ENCODE measurements at regions not wholly inside any gene's neighbourhood (a gene's known extent, or its start where the extent isn't known, plus 50 kb on each side); places are given as distances from the start of the nearest gene placed in this dataset.
"Not testable (repeated sequence)": the region's sequence is repeated elsewhere in the genome, so short reads cannot be mapped to it uniquely, and the experiment has no call there.

DNA sequence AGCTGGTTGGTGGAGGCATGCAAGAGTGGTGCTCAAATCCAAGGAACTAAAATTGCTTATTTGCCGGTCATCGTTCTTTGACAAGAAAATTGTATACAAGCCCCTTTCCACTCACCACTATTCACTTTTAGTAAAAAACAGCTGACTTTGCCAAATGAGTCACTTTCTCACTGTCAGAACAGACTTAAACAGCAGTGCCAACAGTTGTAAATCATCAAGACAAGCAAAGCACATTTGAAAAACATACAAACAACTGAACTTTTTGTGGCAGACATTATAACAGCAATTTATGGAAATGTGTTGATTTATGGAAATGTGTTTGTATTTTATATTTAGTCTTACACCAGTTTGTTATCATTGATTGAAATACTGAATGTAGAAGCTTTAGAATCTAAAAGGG lies 112.8 kb upstream of the SAMD11 start:
- TF ChIP-seq, protein P1, sequence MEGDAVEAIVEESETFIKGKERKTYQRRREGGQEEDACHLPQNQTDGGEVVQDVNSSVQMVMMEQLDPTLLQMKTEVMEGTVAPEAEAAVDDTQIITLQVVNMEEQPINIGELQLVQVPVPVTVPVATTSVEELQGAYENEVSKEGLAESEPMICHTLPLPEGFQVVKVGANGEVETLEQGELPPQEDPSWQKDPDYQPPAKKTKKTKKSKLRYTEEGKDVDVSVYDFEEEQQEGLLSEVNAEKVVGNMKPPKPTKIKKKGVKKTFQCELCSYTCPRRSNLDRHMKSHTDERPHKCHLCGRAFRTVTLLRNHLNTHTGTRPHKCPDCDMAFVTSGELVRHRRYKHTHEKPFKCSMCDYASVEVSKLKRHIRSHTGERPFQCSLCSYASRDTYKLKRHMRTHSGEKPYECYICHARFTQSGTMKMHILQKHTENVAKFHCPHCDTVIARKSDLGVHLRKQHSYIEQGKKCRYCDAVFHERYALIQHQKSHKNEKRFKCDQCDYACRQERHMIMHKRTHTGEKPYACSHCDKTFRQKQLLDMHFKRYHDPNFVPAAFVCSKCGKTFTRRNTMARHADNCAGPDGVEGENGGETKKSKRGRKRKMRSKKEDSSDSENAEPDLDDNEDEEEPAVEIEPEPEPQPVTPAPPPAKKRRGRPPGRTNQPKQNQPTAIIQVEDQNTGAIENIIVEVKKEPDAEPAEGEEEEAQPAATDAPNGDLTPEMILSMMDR (IDR thresholded peaks at IDR 0.05) = not testable (repeated sequence)
- not testable (repeated sequence) for TF ChIP-seq POLR2A (IDR thresholded peaks at IDR 0.05)
